ENCODE measurements at regions not wholly inside any gene's neighbourhood (a gene's known extent, or its start where the extent isn't known, plus 50 kb on each side); places are given as distances from the start of the nearest gene placed in this dataset.

GRCh38 chr4:171461191-171461590, 352.0 kb upstream of the GALNTL6 start:
- no peak for TF ChIP-seq CTCF (conservative IDR thresholded peaks at IDR 0.05; ENCODE audit: low read depth, low read length)
- no peak for TF ChIP-seq EZH2 (IDR thresholded peaks at IDR 0.05; ENCODE audit: low read length, unreplicated experiment)
- TF ChIP-seq EZH2phosphoT487 (IDR thresholded peaks at IDR 0.05; ENCODE audit: borderline replicate concordance, low read length) = no peak
